ACHN (cell line): ENCODE measurements at regions not wholly inside any gene's neighbourhood (a gene's known extent, or its start where the extent isn't known, plus 50 kb on each side); places are given as distances from the start of the nearest gene placed in this dataset.
A peak's percentile ranks its signal among the peaks of the same experiment; 100 is the strongest.

Experiments used
- DNase-seq: peaks from one replicate; pipeline ENCODE4 v3.0.0-alpha.2; 2015
- in situ Hi-C: cut with HindIII; loops from 2 replicates; pipeline ENCODE4 v1.10.0; 2017; ENCODE audit warnings: low sequenced_read_pairs, low pct_ligation_motif_present, low pct_unique_long_range_greater_than_20kb

- in situ Hi-C loops: no loop called here
- no peak for DNase-seq
These were observed 261.7 kb upstream of the CRY1 start for GRCh38 chr12:107355004-107355565.

- no peak for DNase-seq
- in situ Hi-C loops: no loop called here
These were observed 262.3 kb upstream of the CRY1 start for GRCh38 chr12:107355612-107356011.

GRCh38 chr12:107356266-107356936, 263.1 kb upstream of the CRY1 start:
- in situ Hi-C loops: no loop called here
- peak; percentile 38 for DNase-seq

GRCh38 chr12:107356937-107357295, 263.6 kb upstream of the CRY1 start:
- no peak for DNase-seq
- in situ Hi-C loops: no loop called here

GRCh38 chr12:107359382-107359781, 266.0 kb upstream of the CRY1 start:
- peak; percentile 54 for DNase-seq
- in situ Hi-C loops: no loop called here

- in situ Hi-C loops: no loop called here
- DNase-seq: no peak
These were observed 266.7 kb upstream of the CRY1 start for GRCh38 chr12:107360033-107360432.

GRCh38 chr12:107360482-107360881, 267.1 kb upstream of the CRY1 start:
- DNase-seq: peak; percentile 27
- in situ Hi-C loops: no loop called here

GRCh38 chr12:107361970-107362369, 268.6 kb upstream of the CRY1 start:
- no peak for DNase-seq
- in situ Hi-C loops: no loop called here

- in situ Hi-C loops: no loop called here
- DNase-seq: no peak
These were observed 269.6 kb upstream of the CRY1 start for GRCh38 chr12:107362960-107363359.

- in situ Hi-C loops: no loop called here
- no peak for DNase-seq
These were observed 271.6 kb upstream of the CRY1 start for GRCh38 chr12:107364875-107365518.

GRCh38 chr12:107365703-107366102, 272.4 kb upstream of the CRY1 start:
- no peak for DNase-seq
- in situ Hi-C loops: no loop called here

- in situ Hi-C loops: no loop called here
- no peak for DNase-seq
These were observed 273.0 kb upstream of the CRY1 start for GRCh38 chr12:107366322-107366721.

- in situ Hi-C loops: no loop called here
- no peak for DNase-seq
These were observed 275.2 kb upstream of the CRY1 start for GRCh38 chr12:107368586-107368985.

- no peak for DNase-seq
- in situ Hi-C loops: no loop called here
These were observed 275.7 kb upstream of the CRY1 start for GRCh38 chr12:107369006-107369405.

- in situ Hi-C loops: no loop called here
- no peak for DNase-seq
These were observed 276.3 kb upstream of the CRY1 start for GRCh38 chr12:107369679-107370078.

GRCh38 chr12:107372229-107372658, 278.9 kb upstream of the CRY1 start:
- in situ Hi-C loops: no loop called here
- no peak for DNase-seq

- no peak for DNase-seq
- in situ Hi-C loops: no loop called here
These were observed 280.0 kb upstream of the CRY1 start for GRCh38 chr12:107373238-107373809.

- in situ Hi-C loops: no loop called here
- no peak for DNase-seq
These were observed 281.0 kb upstream of the CRY1 start for GRCh38 chr12:107374161-107374840.

- in situ Hi-C loops: no loop called here
These were observed 281.9 kb upstream of the CRY1 start for GRCh38 chr12:107375231-107375630.

More at GRCh38 chr12:107375231-107375630, 281.9 kb upstream of the CRY1 start:
- DNase-seq: no peak
